ENCODE measurements at regions not wholly inside any gene's neighbourhood (a gene's known extent, or its start where the extent isn't known, plus 50 kb on each side); places are given as distances from the start of the nearest gene placed in this dataset.

DNA sequence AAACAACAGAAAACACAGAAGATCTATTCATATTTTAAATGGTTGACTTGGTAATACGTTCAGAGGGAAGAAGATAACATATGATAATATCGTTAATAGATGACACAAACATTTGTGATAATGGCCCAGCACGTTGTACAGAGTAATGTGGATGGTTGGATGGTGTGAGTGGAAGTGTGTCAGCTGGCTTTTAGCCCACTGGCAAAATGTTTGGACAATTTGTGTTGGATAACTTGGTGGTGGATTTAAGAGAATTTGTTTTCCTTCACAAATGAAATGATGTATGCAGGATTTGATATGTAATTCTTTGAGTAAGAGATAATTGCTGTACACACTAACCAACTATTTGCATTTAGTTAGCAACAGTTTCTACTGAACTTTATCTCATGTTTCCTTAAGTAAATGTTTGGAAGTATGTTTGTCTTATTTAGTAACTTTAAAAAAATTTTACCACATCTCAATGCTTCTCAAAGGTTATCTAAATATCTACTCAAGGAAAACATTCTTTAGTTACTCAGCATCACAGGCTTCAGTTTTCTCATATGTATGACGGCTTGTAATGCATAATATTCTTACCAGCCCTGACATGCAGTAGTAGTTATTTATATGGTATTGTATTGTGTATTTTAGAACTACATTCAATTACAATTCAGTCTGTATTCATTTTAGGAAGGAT lies 328.5 kb upstream of the GOLIM4 start:
- TF ChIP-seq, protein P1, sequence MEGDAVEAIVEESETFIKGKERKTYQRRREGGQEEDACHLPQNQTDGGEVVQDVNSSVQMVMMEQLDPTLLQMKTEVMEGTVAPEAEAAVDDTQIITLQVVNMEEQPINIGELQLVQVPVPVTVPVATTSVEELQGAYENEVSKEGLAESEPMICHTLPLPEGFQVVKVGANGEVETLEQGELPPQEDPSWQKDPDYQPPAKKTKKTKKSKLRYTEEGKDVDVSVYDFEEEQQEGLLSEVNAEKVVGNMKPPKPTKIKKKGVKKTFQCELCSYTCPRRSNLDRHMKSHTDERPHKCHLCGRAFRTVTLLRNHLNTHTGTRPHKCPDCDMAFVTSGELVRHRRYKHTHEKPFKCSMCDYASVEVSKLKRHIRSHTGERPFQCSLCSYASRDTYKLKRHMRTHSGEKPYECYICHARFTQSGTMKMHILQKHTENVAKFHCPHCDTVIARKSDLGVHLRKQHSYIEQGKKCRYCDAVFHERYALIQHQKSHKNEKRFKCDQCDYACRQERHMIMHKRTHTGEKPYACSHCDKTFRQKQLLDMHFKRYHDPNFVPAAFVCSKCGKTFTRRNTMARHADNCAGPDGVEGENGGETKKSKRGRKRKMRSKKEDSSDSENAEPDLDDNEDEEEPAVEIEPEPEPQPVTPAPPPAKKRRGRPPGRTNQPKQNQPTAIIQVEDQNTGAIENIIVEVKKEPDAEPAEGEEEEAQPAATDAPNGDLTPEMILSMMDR (conservative IDR thresholded peaks at IDR 0.05; ENCODE audit: low read depth, low read length), result no peak
- TF ChIP-seq POLR2A (IDR thresholded peaks at IDR 0.05; ENCODE audit: low read depth, low read length) (no peak), CHD1 (IDR thresholded peaks at IDR 0.05; ENCODE audit: low read depth, low read length) (no peak), RAD21 (IDR thresholded peaks at IDR 0.05; ENCODE audit: low read length) (no peak), MXI1 (IDR thresholded peaks at IDR 0.05; ENCODE audit: borderline replicate concordance, low read depth, low read length) (no peak), FOS (IDR thresholded peaks at IDR 0.05; ENCODE audit: low read depth, low read length) (no peak), RCOR1 (IDR thresholded peaks at IDR 0.05; ENCODE audit: insufficient replicate concordance, low read length) (no peak)
- TF ChIP-seq, protein P2, sequence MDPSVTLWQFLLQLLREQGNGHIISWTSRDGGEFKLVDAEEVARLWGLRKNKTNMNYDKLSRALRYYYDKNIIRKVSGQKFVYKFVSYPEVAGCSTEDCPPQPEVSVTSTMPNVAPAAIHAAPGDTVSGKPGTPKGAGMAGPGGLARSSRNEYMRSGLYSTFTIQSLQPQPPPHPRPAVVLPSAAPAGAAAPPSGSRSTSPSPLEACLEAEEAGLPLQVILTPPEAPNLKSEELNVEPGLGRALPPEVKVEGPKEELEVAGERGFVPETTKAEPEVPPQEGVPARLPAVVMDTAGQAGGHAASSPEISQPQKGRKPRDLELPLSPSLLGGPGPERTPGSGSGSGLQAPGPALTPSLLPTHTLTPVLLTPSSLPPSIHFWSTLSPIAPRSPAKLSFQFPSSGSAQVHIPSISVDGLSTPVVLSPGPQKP (IDR thresholded peaks at IDR 0.05; ENCODE audit: borderline replicate concordance, low read depth, low read length), result no peak
